LNCaP clone FGC (cell line): ENCODE measurements at regions not wholly inside any gene's neighbourhood (a gene's known extent, or its start where the extent isn't known, plus 50 kb on each side); places are given as distances from the start of the nearest gene placed in this dataset.

Experiments
- DNase-seq: peaks from one replicate; pipeline ENCODE4 v3.0.0-alpha.2; 2011; ENCODE audit warnings: low read depth
- H3K4me3 ChIP-seq: 2 replicates; pipeline ENCODE4 v1.5.1; 2011; ENCODE audit warnings: mild to moderate bottlenecking, low read depth, low read length, control low read depth
- TF ChIP-seq, protein P1 (sequence below): IDR thresholded peaks from 2 replicates; pipeline ENCODE4 v1.5.1; 2012; ENCODE audit warnings: mild to moderate bottlenecking; ENCODE audit not compliant: control insufficient read depth, insufficient read depth; ENCODE audit errors: extremely low read depth

DNA sequence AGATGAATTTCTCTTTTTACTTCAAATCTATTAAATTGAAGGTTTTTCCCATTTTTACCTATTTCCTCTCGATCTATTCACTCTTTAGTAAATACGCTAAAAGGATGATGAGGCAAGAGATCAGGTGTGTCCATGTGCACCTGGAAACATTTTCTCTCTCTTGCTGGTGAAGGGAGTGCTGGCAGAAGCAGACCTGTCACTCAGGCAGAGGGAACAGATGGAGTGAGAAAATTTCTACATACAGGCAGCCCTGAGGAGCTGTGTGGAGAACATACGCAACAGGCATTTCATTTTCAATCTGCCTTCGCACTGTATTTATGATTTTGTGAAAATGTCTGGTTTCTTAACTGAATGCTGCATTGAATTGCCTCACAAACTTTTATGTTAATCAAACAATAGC lies 249.5 kb downstream of the GPM6A start:
- H3K4me3 ChIP-seq, result no peak overlapping the region
- TF ChIP-seq, protein P1, sequence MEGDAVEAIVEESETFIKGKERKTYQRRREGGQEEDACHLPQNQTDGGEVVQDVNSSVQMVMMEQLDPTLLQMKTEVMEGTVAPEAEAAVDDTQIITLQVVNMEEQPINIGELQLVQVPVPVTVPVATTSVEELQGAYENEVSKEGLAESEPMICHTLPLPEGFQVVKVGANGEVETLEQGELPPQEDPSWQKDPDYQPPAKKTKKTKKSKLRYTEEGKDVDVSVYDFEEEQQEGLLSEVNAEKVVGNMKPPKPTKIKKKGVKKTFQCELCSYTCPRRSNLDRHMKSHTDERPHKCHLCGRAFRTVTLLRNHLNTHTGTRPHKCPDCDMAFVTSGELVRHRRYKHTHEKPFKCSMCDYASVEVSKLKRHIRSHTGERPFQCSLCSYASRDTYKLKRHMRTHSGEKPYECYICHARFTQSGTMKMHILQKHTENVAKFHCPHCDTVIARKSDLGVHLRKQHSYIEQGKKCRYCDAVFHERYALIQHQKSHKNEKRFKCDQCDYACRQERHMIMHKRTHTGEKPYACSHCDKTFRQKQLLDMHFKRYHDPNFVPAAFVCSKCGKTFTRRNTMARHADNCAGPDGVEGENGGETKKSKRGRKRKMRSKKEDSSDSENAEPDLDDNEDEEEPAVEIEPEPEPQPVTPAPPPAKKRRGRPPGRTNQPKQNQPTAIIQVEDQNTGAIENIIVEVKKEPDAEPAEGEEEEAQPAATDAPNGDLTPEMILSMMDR, result no peak
- no peak for DNase-seq
